ENCODE measurements at regions not wholly inside any gene's neighbourhood (a gene's known extent, or its start where the extent isn't known, plus 50 kb on each side); places are given as distances from the start of the nearest gene placed in this dataset.

- Mint-ChIP-seq H3K9me3 (peaks cover 6% of the 10 kb centered on the region), H3K27me3 (peaks cover 5% of the 10 kb centered on the region), H3K4me1 (no peaks in the 10 kb centered on the region), H3K36me3 (no peaks in the 10 kb centered on the region), H3K4me3 (no peak overlapping the region), H3K27ac (no peak overlapping the region)
- DNase-seq = no peak
Observed at GRCh38 chr17:14926073-14926472, 339.1 kb downstream of the PMP22 start.

- Mint-ChIP-seq H3K36me3 (no peaks in the 10 kb centered on the region), H3K9me3 (peaks cover 6% of the 10 kb centered on the region), H3K27ac (no peak overlapping the region), H3K4me1 (no peaks in the 10 kb centered on the region), H3K4me3 (no peak overlapping the region), H3K27me3 (peaks cover 5% of the 10 kb centered on the region)
- no peak for DNase-seq
Observed at GRCh38 chr17:14925498-14925897, 339.6 kb downstream of the PMP22 start.

- Mint-ChIP-seq H3K4me3 (no peak overlapping the region), H3K36me3 (no peaks in the 10 kb centered on the region)
Observed at GRCh38 chr17:14923981-14924380, 341.1 kb downstream of the PMP22 start.

GRCh38 chr17:14922411-14922810, 342.7 kb downstream of the PMP22 start:
- H3K27me3 Mint-ChIP-seq = peaks cover 5% of the 10 kb centered on the region
- no peaks in the 10 kb centered on the region for H3K4me1 Mint-ChIP-seq
- H3K4me3 Mint-ChIP-seq = no peak overlapping the region
- peaks cover 6% of the 10 kb centered on the region for H3K9me3 Mint-ChIP-seq
- DNase-seq = no peak
- H3K27ac Mint-ChIP-seq = no peak overlapping the region
- no peaks in the 10 kb centered on the region for H3K36me3 Mint-ChIP-seq

More at GRCh38 chr17:14923981-14924380, 341.1 kb downstream of the PMP22 start:
- Mint-ChIP-seq H3K27ac (no peak overlapping the region), H3K27me3 (peaks cover 5% of the 10 kb centered on the region), H3K4me1 (no peaks in the 10 kb centered on the region), H3K9me3 (peaks cover 6% of the 10 kb centered on the region)
- DNase-seq = no peak

- H3K4me1 Mint-ChIP-seq = no peaks in the 10 kb centered on the region
- H3K27ac Mint-ChIP-seq = no peak overlapping the region
- H3K4me3 Mint-ChIP-seq = no peak overlapping the region
- H3K9me3 Mint-ChIP-seq = peaks cover 6% of the 10 kb centered on the region
- H3K27me3 Mint-ChIP-seq = peaks cover 5% of the 10 kb centered on the region
- no peaks in the 10 kb centered on the region for H3K36me3 Mint-ChIP-seq
- no peak for DNase-seq
Observed at GRCh38 chr17:14921936-14922335, 343.2 kb downstream of the PMP22 start.

- H3K9me3 Mint-ChIP-seq = peaks cover 6% of the 10 kb centered on the region
- no peak overlapping the region for H3K27ac Mint-ChIP-seq
- no peak overlapping the region for H3K4me3 Mint-ChIP-seq
- peaks cover 5% of the 10 kb centered on the region for H3K27me3 Mint-ChIP-seq
- no peaks in the 10 kb centered on the region for H3K36me3 Mint-ChIP-seq
- H3K4me1 Mint-ChIP-seq = no peaks in the 10 kb centered on the region
- no peak for DNase-seq
Observed at GRCh38 chr17:14919631-14920213, 345.4 kb downstream of the PMP22 start.

GRCh38 chr17:14919094-14919493, 346.0 kb downstream of the PMP22 start:
- H3K9me3 Mint-ChIP-seq = peaks cover 6% of the 10 kb centered on the region
- no peaks in the 10 kb centered on the region for H3K36me3 Mint-ChIP-seq
- no peak overlapping the region for H3K4me3 Mint-ChIP-seq
- H3K27ac Mint-ChIP-seq = no peak overlapping the region
- peaks cover 5% of the 10 kb centered on the region for H3K27me3 Mint-ChIP-seq
- no peak for DNase-seq
- H3K4me1 Mint-ChIP-seq = no peaks in the 10 kb centered on the region

- no peaks in the 10 kb centered on the region for H3K36me3 Mint-ChIP-seq
- H3K27ac Mint-ChIP-seq = no peak overlapping the region
- H3K9me3 Mint-ChIP-seq = peaks cover 11% of the 10 kb centered on the region
- no peak for DNase-seq
- H3K4me1 Mint-ChIP-seq = no peaks in the 10 kb centered on the region
- no peak overlapping the region for H3K4me3 Mint-ChIP-seq
- H3K27me3 Mint-ChIP-seq = peaks cover 8% of the 10 kb centered on the region
Observed at GRCh38 chr17:14918540-14918939, 346.6 kb downstream of the PMP22 start.

- no peak for DNase-seq
- no peak overlapping the region for H3K4me3 Mint-ChIP-seq
- peaks cover 2% of the 10 kb centered on the region for H3K4me1 Mint-ChIP-seq
- H3K9me3 Mint-ChIP-seq = peaks cover 9% of the 10 kb centered on the region
- peaks cover 13% of the 10 kb centered on the region for H3K27me3 Mint-ChIP-seq
- no peaks in the 10 kb centered on the region for H3K36me3 Mint-ChIP-seq
- no peak overlapping the region for H3K27ac Mint-ChIP-seq
Observed at GRCh38 chr17:14910916-14911315, 354.2 kb downstream of the PMP22 start.

- Mint-ChIP-seq H3K4me3 (no peak overlapping the region), H3K36me3 (no peaks in the 10 kb centered on the region), H3K4me1 (no peaks in the 10 kb centered on the region), H3K27ac (no peak overlapping the region), H3K27me3 (peaks cover 25% of the 10 kb centered on the region), H3K9me3 (no peaks in the 10 kb centered on the region)
- DNase-seq = no peak
Observed at GRCh38 chr17:14904386-14904785, 360.7 kb downstream of the PMP22 start.

GRCh38 chr17:14903854-14904253, 361.3 kb downstream of the PMP22 start:
- Mint-ChIP-seq H3K27me3 (peaks cover 21% of the 10 kb centered on the region), H3K27ac (no peak overlapping the region), H3K9me3 (no peaks in the 10 kb centered on the region), H3K4me3 (no peak overlapping the region), H3K36me3 (no peaks in the 10 kb centered on the region), H3K4me1 (no peaks in the 10 kb centered on the region)
- no peak for DNase-seq

GRCh38 chr17:14902803-14903202, 362.3 kb downstream of the PMP22 start:
- H3K27ac Mint-ChIP-seq = no peak overlapping the region
- no peaks in the 10 kb centered on the region for H3K4me1 Mint-ChIP-seq
- H3K36me3 Mint-ChIP-seq = no peaks in the 10 kb centered on the region
- no peak for DNase-seq
- no peak overlapping the region for H3K4me3 Mint-ChIP-seq
- peaks cover 5% of the 10 kb centered on the region for H3K9me3 Mint-ChIP-seq
- peaks cover 20% of the 10 kb centered on the region for H3K27me3 Mint-ChIP-seq

- H3K4me3 Mint-ChIP-seq = no peak overlapping the region
- peaks cover 20% of the 10 kb centered on the region for H3K27me3 Mint-ChIP-seq
- DNase-seq = no peak
- H3K9me3 Mint-ChIP-seq = peaks cover 5% of the 10 kb centered on the region
- H3K36me3 Mint-ChIP-seq = no peaks in the 10 kb centered on the region
- H3K4me1 Mint-ChIP-seq = no peaks in the 10 kb centered on the region
- no peak overlapping the region for H3K27ac Mint-ChIP-seq
Observed at GRCh38 chr17:14902297-14902696, 362.8 kb downstream of the PMP22 start.

- no peaks in the 10 kb centered on the region for H3K36me3 Mint-ChIP-seq
- H3K9me3 Mint-ChIP-seq = peaks cover 5% of the 10 kb centered on the region
- no peak overlapping the region for H3K27ac Mint-ChIP-seq
- DNase-seq = no peak
- H3K27me3 Mint-ChIP-seq = peaks cover 25% of the 10 kb centered on the region
- no peak overlapping the region for H3K4me3 Mint-ChIP-seq
- no peaks in the 10 kb centered on the region for H3K4me1 Mint-ChIP-seq
Observed at GRCh38 chr17:14901376-14901775, 363.8 kb downstream of the PMP22 start.

GRCh38 chr17:14886200-14886739, 378.9 kb downstream of the PMP22 start:
- Mint-ChIP-seq H3K36me3 (peaks cover 5% of the 10 kb centered on the region), H3K9me3 (peaks cover 22% of the 10 kb centered on the region), H3K27ac (no peak overlapping the region), H3K27me3 (peaks cover 31% of the 10 kb centered on the region), H3K4me3 (no peak overlapping the region), H3K4me1 (no peaks in the 10 kb centered on the region)
- DNase-seq = no peak

- Mint-ChIP-seq H3K36me3 (peaks cover 5% of the 10 kb centered on the region), H3K4me1 (no peaks in the 10 kb centered on the region), H3K4me3 (no peak overlapping the region), H3K27ac (no peak overlapping the region), H3K9me3 (peaks cover 15% of the 10 kb centered on the region), H3K27me3 (peaks cover 25% of the 10 kb centered on the region)
- DNase-seq = no peak
Observed at GRCh38 chr17:14882131-14882530, 383.0 kb downstream of the PMP22 start.

Measured in activated naive CD8-positive, alpha-beta T cell treated with anti-CD3 and anti-CD28 coated beads for 36 hours (primary cell).